Central memory CD4-positive, alpha-beta T cell (primary cell): ENCODE measurements at regions not wholly inside any gene's neighbourhood (a gene's known extent, or its start where the extent isn't known, plus 50 kb on each side); places are given as distances from the start of the nearest gene placed in this dataset.
"Not testable (repeated sequence)": the region's sequence is repeated elsewhere in the genome, so short reads cannot be mapped to it uniquely, and the experiment has no call there.

Experiments
- DNase-seq: peaks from one replicate; pipeline ENCODE4 v3.0.0; 2022

DNA sequence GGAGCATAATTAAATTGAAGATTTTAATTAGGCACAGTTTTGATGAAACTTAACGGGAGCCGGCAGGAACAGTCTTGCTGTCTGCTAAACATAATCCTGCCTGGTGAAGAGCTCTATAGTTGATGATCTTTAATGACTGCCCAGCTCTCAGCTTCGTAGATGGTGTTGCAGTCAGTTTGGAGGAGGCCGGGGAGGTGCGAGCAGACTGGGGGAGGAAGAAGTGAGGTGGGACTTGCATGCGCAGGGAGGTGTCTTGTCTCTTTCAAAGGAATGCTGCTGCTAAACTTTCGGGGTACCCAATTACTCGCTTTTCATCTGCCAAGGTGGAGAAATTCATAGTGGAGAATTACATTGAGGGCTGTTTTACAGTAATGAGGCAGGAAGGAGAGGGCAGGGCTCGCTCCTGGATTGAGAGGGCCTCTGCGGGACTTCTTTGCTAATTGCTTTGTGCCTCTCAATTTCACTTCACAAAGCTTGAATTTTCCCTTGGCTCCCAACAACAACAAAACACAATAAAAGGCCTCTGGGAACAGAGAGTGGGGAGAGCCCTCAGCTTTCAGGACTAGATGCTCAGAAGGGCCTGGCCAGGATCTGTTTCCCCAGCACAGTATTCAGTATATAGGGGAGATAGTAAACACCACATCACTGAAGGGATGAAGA lies 257.9 kb upstream of the ADRA1B start:
- DNase-seq = no peak

DNA sequence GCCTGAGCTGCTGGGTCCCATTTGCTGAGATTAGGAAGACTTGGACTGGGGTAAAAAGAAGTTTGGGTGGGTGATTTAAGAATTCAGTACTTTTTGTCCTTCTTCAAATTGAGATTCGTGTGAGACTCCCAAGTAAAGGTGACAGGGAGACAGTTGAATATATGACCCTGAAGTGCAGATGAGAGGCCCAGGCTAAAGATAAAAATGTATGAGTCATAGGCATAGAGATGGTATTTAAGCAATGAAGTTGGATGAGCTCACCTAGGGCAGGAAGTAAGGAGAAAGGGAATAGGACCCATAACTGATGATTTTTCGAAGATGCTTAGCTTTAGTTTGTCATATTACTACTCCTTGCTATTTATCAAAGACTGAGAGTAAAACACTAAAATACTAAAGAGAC lies 255.9 kb upstream of the ADRA1B start:
- no peak for DNase-seq

DNA sequence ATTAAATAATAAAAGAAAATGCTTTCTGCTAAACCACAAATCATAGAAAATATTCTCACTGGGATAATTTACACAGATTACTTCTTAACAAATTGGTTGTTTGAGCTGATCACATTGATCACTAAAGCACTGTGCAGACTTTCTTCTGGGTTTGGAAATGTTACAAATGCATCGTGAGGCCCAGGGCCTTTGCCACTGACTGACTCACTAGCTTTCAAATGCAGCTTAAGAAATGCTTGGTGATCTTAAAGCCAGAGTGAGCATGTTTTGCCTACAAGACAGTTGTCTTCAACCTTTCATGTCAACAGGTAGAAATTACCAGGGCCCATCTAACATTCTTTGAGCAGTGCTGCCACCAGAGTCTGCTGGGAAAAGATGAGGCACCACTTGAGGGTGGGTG lies 252.3 kb upstream of the ADRA1B start:
- no peak for DNase-seq

DNA sequence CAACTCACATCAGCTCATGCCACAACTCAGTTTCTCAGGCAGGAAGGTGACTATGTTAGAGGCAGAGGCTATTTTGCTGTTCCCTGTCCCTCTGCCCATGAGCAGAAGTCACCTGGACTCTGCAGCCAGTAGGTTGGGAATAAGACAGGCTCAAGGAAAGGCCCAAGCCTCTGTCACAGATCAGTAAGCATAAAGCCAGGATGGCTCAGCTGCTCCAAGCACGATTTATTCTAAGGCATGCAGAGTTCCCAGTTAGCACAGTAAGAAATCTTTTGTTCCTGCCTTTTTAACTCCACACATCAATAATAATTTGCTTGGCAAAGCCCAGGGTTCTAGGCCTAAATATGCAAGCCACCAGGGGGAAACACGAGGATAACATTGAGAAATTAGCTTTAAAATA lies 249.0 kb upstream of the ADRA1B start:
- no peak for DNase-seq

DNA sequence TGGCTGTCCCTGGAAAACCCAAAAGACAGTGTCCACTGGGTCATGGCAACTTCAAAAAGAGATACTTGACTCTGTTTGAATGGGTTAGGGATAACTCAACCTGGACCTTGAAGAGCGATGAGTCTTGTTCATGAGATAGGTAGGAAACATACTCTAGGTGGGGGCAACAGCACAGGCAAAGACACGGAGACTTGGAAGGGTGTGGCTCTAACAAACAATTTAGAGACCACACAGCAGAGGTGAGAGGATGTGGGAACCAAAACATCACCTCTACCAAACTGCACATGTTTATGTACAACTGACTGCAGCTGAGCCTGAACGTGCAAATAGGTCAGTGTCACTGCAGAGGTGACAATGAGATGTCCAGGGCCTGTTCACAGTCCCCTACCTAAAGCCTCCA lies 247.7 kb upstream of the ADRA1B start:
- no peak for DNase-seq

DNA sequence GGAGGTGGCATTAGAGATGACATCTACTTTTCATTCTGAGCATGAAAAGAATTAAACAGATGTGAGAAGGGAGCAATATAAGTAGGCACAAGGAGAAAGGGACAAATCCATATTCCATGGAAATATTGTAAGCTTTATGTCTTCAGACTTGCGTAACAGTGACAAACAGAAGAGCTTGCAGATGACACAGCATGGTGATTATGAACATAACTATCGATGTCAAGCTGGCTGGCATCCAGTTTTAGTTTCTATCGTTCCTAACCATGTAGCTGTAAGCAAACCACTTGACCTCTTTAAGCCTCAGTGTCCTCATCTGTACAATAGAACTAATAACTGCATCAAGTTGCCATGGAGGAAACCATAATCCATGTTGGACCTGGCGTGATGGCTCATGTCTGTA lies 246.7 kb upstream of the ADRA1B start:
- DNase-seq = no peak

DNA sequence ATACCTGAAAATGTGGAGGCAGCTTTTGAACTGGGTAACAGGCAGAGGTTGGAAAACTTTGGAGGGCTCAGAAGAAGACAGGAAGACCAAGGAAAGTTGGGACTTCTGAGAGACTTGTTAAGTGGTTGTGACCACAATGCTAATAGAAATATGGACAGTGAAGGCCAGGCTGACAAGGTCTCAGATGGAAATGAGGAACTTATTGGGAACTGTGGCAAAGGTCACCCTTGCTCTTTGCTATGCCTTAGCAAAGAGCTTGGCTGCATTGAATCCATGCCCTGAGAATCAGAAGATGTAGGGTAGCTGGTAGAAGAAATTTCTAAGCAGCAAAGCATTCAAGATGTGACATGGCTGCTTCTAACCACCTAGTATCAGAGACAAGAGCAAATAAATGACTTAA lies 244.4 kb upstream of the ADRA1B start:
- DNase-seq = no peak

DNA sequence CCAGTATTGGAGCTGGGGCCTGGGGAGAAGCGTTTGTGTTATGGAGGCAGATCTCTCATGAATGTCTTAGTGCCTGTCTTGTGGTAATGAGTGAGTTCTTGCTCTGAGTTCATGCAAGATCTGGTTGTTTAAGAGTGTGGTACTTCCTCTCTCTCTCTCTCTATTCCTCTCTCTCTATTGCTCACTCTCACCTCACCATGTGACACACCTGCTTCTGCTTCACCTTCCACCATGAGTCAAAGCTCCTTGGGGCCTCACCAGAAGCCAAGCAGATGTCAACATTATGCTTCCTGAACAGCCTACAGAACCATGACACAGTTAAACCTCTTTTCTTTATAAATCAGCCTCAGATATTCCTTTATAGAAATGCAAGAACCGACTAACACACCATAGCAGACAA lies 242.7 kb upstream of the ADRA1B start:
- no peak for DNase-seq

DNA sequence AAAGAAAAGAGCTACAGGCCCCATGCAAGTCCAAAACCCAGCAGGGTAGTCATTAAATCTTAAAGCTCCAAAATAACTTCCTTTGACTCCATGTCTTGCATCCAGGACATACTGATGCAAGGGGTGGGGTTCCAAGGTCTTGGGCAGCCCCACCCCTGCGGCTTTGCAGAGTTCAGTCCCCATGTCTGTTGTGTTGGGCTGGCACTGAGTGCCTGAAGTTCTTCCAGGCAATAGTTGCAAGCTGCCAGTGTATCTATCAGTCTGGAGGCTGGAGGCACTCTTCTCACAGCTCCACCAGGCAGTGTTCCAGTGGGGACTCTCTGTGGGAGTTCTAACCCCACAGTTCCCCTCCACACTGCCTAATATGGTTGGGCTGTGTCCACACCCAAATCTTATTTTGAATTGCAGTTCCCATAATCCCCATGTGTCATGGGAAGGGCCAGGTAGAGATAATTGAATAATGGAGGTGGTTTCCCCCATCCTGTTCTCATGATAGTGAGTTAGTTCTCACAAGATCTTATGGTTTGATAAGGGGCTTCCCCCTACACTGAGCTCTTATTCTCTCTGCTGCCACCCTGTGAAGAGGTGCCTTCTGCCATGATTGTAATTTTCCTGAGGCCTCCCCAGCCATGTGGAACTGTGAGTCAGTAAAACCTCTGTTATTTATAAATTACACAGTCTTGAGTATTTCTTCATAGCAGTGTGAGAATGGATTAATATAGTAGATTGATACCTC lies 237.5 kb upstream of the ADRA1B start:
- DNase-seq = no peak

DNA sequence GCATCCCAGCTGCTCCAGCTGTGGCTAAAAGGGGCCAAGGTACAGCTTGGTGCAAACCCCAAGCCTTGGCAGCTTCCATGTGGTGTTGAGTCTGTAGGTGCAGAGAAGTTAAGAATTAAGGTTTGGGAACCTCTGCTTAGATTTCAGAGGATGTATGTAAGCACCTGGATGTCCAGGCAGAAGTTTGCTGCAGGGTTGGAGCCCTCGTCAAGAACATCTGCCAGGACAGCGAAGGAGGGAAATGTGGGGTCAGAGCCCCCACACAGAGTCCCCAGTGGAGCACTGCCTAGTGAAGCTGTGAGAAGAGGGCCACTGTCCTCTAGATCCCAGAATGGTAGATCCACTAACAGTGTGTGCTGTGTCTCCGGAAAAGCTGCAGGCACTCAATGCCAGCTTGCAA lies 236.2 kb upstream of the ADRA1B start:
- DNase-seq = no peak

DNA sequence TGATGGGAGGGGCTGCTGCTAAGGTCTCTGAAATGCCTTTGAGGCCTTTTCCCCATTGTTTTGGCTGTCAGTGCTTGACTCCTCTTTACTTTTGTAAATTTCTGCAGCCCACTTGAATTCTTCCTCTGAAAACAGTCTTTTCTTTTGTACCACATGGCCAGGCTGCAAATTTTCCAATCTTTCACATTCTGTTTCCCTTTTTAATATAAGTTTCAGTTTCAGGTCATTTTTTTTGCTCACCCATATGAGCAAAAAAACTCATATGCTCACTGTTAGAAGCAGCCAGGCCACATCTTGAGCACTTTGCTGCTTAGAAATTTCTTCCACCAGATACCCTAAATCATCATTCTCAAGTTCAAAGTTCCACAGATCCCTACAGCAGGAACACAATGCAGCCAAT lies 234.6 kb upstream of the ADRA1B start:
- no peak for DNase-seq

DNA sequence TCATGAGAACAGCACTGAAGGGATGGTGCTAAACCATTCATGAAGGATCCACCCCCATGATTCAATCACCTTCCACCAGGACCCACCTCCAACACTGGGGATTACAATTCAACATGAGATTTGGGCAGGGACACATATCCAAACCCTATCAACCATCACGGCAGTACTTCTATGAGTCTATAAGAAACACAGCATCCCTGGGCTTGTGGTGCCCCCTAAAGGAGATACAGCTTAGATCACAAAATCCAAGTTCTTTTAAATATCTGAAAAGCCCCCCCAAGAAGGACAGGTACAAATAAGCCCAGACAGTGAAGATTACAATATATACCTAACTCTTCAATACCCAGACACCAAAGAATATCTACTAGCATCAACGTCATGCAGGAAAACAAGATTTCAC lies 233.7 kb upstream of the ADRA1B start:
- no peak for DNase-seq

DNA sequence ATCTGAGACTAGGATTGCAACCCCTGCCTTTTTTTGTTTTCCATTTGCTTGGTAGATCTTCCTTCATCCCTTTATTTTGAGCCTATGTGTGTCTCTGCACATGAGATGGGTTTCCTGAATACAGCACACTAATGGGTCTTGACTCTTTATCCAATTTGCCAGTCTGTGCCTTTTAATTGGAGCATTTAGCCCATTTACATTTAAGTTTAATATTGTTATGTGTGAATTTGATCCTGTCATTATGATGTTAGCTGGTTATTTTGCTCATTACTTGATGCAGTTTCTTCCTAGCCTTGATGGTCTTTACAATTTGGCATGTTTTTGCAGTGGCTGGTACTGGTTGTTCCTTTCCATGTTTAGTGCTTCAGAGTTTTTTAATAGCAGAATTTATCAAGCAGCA lies 228.4 kb upstream of the ADRA1B start:
- not testable (repeated sequence) for DNase-seq

DNA sequence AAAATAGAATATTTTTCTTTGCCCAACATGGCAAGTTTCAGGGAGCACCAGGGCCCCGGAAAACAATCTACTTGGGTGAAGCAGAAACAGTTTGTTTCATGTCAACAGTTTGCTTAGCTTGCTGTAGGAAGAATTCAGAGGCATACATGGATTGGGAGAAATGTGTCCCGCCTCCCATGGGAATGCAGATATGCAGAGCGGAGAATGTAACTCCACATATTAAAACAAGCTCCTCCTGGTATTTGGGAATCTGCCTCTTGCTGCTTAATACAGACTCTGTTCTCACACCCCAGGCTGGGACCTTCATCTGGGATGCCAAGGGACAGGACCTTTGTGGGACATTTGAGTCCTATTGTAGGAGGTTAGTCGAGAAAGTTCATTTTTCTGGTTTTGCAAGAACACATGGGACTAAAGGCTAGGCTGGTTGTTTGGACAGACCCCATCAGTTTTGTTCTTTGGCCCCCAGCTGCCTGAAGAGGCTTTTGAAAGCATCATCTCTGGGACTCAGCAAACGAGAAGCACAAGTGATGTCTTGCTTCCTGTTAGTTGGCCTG lies 220.5 kb upstream of the ADRA1B start:
- no peak for DNase-seq

DNA sequence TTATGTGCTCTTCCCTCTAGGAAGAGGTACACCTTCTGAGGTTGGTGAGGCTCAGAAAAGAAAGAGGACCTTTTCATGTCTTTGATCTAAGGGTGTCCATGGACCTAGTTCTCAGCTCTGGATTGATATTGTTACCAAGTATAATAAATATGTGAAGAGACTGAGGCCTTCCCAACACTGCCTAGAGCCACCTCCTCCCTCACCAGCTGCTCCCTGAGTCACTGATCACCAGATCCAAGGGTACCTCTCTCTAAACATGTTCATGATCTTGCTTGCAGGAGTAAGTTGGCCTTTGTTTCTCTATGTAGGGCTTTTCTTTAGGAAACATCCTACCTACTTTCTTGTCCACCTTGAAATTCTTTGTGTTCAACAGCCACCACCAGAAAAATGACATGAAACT lies 218.8 kb upstream of the ADRA1B start:
- DNase-seq = no peak

DNA sequence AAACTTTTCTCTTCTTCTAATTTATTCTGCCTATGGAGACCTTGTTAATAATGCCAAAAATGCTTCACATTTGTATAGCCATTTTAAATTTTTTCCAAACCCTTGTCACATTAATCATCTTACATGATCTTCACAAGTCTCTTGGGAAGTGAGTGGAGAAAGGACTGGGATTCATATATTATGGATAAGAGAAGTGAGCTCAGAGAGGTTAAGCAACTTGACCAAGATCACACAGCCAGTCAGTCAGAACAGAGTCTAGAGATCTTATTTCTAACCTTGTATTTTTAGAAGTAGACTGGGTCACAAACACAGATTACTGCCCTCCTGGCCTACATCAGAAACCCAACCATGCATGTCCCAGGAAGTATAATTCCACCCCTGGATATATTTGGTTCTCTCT lies 218.0 kb upstream of the ADRA1B start:
- no peak for DNase-seq

DNA sequence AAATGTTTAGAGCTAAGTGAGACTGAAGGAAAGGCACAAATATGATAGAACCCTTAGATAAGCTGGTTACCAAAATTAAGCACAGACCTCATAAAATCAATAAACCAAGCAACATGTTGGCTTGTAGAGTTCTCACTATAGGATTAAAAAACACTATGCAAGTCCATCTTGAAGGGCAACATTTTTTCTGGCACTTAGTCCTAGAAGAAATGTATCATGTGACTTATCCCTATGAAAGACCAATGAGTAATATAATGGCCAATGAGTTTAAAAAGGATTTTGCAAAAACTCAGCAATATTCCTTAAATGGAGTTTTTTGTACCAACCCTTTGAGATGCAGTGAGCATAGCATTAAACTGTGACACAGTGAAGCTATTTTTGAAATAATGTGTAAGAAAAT lies 216.3 kb upstream of the ADRA1B start:
- no peak for DNase-seq

DNA sequence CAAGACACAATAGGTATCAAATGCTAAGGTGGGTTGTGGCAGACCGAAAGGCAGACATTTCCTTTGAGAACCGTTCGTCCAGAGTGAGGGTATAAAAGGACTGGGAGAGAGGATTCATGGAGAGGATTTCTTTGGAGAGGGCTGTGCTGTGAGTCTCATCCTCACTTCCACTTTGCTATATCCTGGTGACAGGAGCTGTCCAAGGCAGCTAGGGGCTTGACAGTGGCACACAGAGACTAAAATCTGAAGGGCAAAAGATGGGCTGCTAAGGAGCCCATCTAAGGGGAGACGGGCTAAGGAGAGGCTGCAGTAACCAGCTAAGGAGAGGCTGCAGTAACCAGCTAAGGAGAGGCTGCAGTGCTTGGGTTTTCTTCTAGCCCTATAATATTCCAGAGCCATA lies 214.0 kb upstream of the ADRA1B start:
- no peak for DNase-seq

DNA sequence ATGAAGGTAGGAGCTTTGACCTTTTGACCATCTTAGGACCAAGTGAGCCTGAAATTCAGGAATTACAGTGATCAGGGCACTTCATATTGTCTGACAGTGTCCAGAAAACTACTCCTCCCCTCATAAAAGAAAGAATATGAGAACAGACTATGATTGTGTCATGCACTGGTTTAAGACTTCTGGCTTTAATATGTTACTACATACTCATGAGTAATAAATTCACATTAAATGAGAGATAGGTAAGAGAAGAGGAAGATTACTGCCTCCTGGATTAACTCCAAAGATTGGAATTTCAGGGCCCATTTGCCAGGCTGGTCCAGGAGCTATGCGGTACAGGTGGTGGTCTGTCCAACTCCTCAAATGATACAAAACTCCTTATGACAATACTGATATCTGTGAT lies 213.5 kb upstream of the ADRA1B start:
- no peak for DNase-seq

DNA sequence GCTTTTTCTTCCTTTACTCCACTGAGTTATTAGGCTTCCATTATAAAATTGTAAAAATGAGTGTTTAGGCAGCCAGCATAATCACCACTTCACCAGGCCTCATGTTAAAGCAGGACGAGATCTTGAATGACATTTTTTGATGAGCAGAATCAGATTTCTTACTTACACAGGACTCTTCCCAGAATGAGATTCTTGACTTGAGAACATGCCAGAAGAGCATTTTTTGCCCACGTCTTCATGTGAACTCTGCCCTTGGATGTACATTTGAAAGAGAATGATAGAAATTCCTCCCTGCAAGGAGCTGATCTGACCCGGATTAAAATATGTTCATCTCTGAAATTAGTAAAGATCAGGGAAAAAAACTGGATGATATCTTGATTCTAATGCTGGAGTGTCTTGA lies 212.1 kb upstream of the ADRA1B start:
- DNase-seq = no peak

DNA sequence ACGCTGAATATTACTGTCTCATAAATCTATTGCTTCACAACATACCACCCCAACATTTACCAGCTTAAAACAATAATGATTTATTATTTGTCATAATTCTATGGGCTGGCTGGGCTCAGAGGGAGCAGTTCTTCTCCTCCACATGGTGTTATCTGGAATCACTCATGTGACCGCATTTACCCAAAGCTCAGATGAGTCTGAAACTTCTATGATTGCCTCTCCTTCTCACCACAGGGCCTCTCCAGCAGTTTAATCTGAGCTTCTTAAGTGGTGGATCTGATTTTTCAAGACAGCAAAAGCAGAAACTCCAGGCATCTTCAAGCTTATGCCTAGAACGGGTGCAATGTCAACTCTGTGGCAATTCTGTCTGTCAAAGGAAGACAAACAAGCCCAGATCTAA lies 210.3 kb upstream of the ADRA1B start:
- no peak for DNase-seq

DNA sequence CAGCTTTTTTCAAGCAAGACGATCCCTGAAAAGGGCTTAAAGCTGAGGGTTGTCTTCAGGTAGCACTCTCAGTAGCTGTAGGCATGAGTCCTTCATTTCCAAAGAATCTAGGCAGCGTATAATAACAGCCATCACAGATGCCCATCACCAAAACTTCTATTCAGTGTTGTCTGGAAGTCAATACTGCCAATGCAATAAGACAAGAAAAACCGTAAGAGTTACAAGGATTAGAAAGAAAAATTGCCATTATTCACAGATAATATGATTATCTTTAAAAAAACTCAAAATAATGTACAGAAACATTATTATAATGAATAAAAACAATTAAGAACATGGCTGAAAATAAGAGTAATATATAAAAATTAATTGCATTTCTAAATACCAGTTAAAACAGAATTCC lies 208.2 kb upstream of the ADRA1B start:
- no peak for DNase-seq

DNA sequence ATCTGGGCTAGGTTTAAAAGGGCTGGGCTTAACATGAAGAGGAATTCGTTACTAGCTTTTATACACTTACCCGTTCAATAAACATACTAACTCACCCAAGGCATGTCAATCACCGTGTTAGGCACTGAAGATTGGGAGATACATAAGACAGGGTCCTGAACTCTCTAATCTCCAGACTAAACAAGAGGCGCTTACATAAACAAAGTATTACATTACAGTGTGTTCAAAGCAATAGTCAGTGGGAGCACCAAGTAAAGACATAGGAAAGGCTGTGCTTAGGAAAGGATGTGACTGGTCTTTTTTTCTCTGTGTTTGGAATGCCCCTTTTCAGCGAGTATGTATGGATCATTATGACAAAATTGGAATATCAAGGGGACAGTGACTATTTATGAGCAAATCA lies 203.6 kb upstream of the ADRA1B start:
- DNase-seq = no peak

DNA sequence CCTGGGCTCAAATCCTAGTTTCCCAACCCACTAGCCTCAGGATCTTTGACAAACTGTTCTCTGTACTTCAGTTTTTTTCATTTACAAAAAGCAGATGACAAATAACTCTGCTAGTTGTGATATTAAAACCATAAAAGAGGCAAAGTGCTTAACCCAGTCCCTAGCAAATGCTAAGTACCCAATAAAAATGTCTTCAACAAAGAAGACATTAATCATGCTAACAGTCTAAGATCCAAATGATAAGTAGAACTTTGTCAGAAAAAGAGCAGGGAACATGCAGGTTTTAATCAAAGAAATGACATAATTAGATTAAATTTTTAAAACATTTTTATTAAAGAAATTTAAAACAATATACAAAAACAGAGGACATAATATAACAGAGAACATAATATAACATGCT lies 203.0 kb upstream of the ADRA1B start:
- DNase-seq = no peak

DNA sequence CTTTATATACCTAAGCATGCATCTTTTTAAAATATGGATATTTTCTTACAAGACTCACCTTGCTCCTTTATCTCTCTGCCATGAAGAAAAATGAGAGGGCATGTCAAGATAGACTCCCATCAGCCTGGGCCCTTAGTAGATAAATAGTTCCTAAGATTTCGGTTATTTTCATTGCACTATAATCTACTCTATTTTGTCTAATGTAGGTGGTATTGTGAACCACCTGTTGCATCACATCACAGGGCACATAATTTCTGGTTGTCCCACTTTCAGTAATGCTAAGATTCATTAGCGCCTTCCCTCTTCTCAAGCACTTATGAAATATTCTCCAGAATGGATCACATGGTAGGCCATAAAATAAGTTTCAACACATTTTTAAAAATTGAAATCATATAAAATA lies 202.5 kb upstream of the ADRA1B start:
- DNase-seq = no peak
